Mesenchymal stem cell (in vitro differentiated cells and primary cell): ENCODE measurements at regions not wholly inside any gene's neighbourhood (a gene's known extent, or its start where the extent isn't known, plus 50 kb on each side); places are given as distances from the start of the nearest gene placed in this dataset.

Experiments
- DNase-seq: peaks from one replicate; pipeline ENCODE4 v3.0.0-alpha.2; 2013
- H2AFZ ChIP-seq: one replicate; pipeline ENCODE4 v1.6.1; 2013; ENCODE audit warnings: low read depth, mild to moderate bottlenecking, control low read depth, inconsistent platforms, low read length, moderate library complexity
- H2AK5ac ChIP-seq: 2 replicates; pipeline ENCODE4 v1.6.1; 2013; ENCODE audit warnings: low read length, moderate library complexity, mild to moderate bottlenecking, inconsistent platforms; ENCODE audit not compliant: severe bottlenecking
- H2BK120ac ChIP-seq: one replicate; pipeline ENCODE4 v1.6.1; 2013; ENCODE audit warnings: low read depth, mild to moderate bottlenecking, inconsistent platforms, low read length, moderate library complexity
- H2BK12ac ChIP-seq, 2 experiments: one replicate each; pipeline ENCODE4 v1.6.1; 2013; ENCODE audit warnings: inconsistent platforms in 2 of 2, low read length in 2 of 2, mild to moderate bottlenecking in 2 of 2, moderate library complexity in 2 of 2, control low read depth in 1 of 2
- H2BK15ac ChIP-seq: one replicate; pipeline ENCODE4 v1.6.1; 2013; ENCODE audit warnings: mild to moderate bottlenecking, low read depth, inconsistent platforms; ENCODE audit not compliant: poor library complexity, severe bottlenecking
- H2BK5ac ChIP-seq: 2 replicates; pipeline ENCODE4 v1.6.1; 2013; ENCODE audit warnings: low read depth, mild to moderate bottlenecking, low read length, control low read depth, inconsistent platforms; ENCODE audit not compliant: poor library complexity, severe bottlenecking
- H3K14ac ChIP-seq, 2 experiments: one replicate each; pipeline ENCODE4 v1.6.1; 2013; ENCODE audit warnings: inconsistent platforms in 2 of 2, low read length in 2 of 2, control low read depth in 1 of 2, mild to moderate bottlenecking in 1 of 2, moderate library complexity in 1 of 2
- H3K18ac ChIP-seq, 2 experiments: one replicate each; pipeline ENCODE4 v1.6.1; 2013; ENCODE audit warnings: inconsistent platforms in 2 of 2, low read length in 2 of 2, control low read depth in 1 of 2, low read depth in 1 of 2, mild to moderate bottlenecking in 1 of 2
- H3K23ac ChIP-seq, 2 experiments: one replicate each; pipeline ENCODE4 v1.6.1; 2013; ENCODE audit warnings: inconsistent platforms in 2 of 2, low read length in 2 of 2, mild to moderate bottlenecking in 2 of 2, moderate library complexity in 2 of 2, control low read depth in 1 of 2
- H3K27ac ChIP-seq: 2 replicates; pipeline ENCODE4 v1.5.1; 2013; ENCODE audit warnings: mild to moderate bottlenecking, moderate library complexity, low read length, control low read depth, inconsistent platforms; ENCODE audit not compliant: poor library complexity, severe bottlenecking
- H3K27me3 ChIP-seq, 2 experiments: 2 replicates each; pipeline versions ENCODE4 v1.6.1 to v1.7.0; 2013; ENCODE audit warnings: low read length in 2 of 2, mild to moderate bottlenecking in 2 of 2, moderate library complexity in 2 of 2, control low read depth in 1 of 2, inconsistent platforms in 1 of 2; ENCODE audit not compliant: control insufficient read depth in 1 of 2, insufficient read depth in 1 of 2
- H3K36me3 ChIP-seq, 2 experiments: 2 replicates each; pipeline versions ENCODE4 v1.6.1 to v1.7.0; 2013; ENCODE audit warnings: low read length in 2 of 2, control low read depth in 1 of 2, inconsistent platforms in 1 of 2, low read depth in 1 of 2, mild to moderate bottlenecking in 1 of 2; ENCODE audit not compliant: insufficient read depth in 2 of 2, control insufficient read depth in 1 of 2
- H3K4ac ChIP-seq, 2 experiments: one replicate each; pipeline ENCODE4 v1.6.1; 2013; ENCODE audit warnings: inconsistent platforms in 2 of 2, low read length in 2 of 2, mild to moderate bottlenecking in 2 of 2, moderate library complexity in 2 of 2, control low read depth in 1 of 2, low read depth in 1 of 2
- H3K4me1 ChIP-seq: 2 replicates; pipeline ENCODE4 v1.6.1; 2013; ENCODE audit warnings: low read depth, low read length, control low read depth; ENCODE audit not compliant: control insufficient read depth, insufficient read depth
- H3K4me2 ChIP-seq: 2 replicates; pipeline ENCODE4 v1.6.1; 2013; ENCODE audit warnings: low read length, mild to moderate bottlenecking, inconsistent platforms; ENCODE audit not compliant: poor library complexity, severe bottlenecking
- H3K4me3 ChIP-seq, 2 experiments: 2 replicates each; pipeline versions ENCODE4 v1.5.1 to v1.7.0; 2013; ENCODE audit warnings: low read length in 2 of 2, mild to moderate bottlenecking in 2 of 2, control low read depth in 1 of 2, low read depth in 1 of 2; ENCODE audit not compliant: insufficient read depth in 1 of 2
- H3K79me1 ChIP-seq: replicated peaks from 2 replicates; pipeline ENCODE4 v1.6.1; 2013; ENCODE audit warnings: mild to moderate bottlenecking, control low read depth, low read length, inconsistent platforms; ENCODE audit not compliant: poor library complexity, severe bottlenecking
- H3K9ac ChIP-seq: 2 replicates; pipeline ENCODE4 v1.7.0; 2013; ENCODE audit warnings: mild to moderate bottlenecking, low read length, moderate library complexity
- H3K9me3 ChIP-seq: 2 replicates; pipeline ENCODE4 v1.7.0; 2013; ENCODE audit warnings: mild to moderate bottlenecking, low read length; ENCODE audit not compliant: control insufficient read depth
- H4K8ac ChIP-seq: one replicate; pipeline ENCODE4 v1.6.1; 2013; ENCODE audit warnings: inconsistent platforms, mild to moderate bottlenecking, low read length, moderate library complexity
- H4K91ac ChIP-seq: one replicate; pipeline ENCODE4 v1.6.1; 2013; ENCODE audit warnings: mild to moderate bottlenecking, low read length, inconsistent platforms
- WGBS: methylation state at CpG from one replicate; pipeline ENCODE4 v1.1.7; 2013; ENCODE audit warnings: mixed read lengths; 5-methylcytosine and 5-hydroxymethylcytosine counted together

DNA sequence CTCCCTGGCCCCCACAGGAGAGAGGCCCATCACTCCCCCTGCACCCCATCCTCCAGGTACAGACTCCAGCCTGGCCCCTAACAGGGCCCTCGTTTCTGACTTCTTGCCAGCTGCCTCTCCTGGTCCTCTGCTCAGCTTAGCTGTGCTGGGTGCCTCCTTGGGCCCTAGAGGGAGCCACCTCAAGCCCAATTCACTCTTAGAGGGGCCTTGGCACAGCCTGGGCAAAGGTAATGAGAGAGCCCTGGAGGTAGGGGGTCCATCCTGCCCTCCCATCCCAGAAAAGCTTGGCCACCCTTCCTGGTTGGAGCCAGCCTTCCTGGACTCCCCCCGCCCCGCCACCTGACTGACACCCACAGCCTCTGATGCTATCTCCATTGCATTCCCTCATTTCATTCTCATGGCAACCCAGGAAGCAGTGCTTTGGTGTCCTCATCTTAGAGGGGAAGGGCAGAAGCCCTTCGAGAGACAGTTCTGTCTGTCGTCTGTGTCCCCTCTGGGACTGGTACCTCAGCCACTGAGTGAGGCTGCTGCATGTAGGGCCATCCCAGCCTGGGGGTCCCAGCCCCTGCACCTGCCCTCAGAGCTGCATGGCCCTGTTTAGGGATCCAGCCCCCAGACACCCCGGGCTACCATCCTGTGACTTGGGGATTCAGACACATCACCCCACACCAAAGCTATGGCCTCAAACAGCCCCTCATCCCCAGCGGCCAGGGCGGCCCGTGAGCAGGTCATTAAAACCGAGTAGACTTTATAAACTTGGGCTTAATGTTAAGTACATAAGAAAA lies 95.5 kb downstream of the BARX1 start:
- no peak overlapping the region for H3K4me2 ChIP-seq
- no peak overlapping the region for H2BK5ac ChIP-seq
- H2AFZ ChIP-seq, result no peak overlapping the region
- no peak overlapping the region for H4K8ac ChIP-seq
- 68% methylated on average over 10 of the region's 10 CpGs for WGBS
- no peaks in the 10 kb centered on the region for H3K36me3 ChIP-seq
- no peak overlapping the region for H3K23ac ChIP-seq
- H3K18ac ChIP-seq, result no peak overlapping the region
- no peak for DNase-seq
- no peak overlapping the region for H4K91ac ChIP-seq
- H3K79me1 ChIP-seq, result no peaks in the 10 kb centered on the region
- no peaks in the 10 kb centered on the region for H3K9me3 ChIP-seq
- no peak overlapping the region for H3K4ac ChIP-seq
- H2BK120ac ChIP-seq, result no peak overlapping the region
- no peak overlapping the region for H2BK15ac ChIP-seq
- H3K14ac ChIP-seq, result no peak overlapping the region
- no peak overlapping the region for H2AK5ac ChIP-seq
- H3K9ac ChIP-seq, result no peak overlapping the region
- no peak overlapping the region for H3K27ac ChIP-seq
- no peaks in the 10 kb centered on the region for H3K4me1 ChIP-seq
- H2BK12ac ChIP-seq, result no peak overlapping the region
- no peak overlapping the region for H3K4me3 ChIP-seq
- H3K27me3 ChIP-seq, result peaks cover 18 to 21% of the 10 kb centered on the region in 2 experiments

DNA sequence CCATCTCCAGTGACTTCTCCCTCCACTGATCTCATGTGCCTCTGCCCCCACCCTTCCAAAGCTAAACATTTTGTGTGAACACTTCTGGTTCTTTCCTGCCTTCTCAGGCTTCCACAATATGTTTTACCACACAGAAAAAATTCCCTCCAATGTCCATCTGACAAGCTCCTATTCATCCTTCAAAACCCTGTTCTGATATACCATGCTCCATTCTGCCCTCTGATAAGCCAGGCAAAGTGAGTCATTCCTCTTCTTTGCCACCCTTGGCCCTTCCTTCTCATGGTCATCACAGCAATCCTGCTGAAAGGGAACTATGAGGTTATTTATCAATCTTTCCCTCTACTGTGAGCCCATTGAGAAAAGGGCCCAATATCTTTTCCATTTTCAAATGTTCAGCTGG lies 97.6 kb downstream of the BARX1 start:
- H3K9me3 ChIP-seq, result no peaks in the 10 kb centered on the region
- no peaks in the 10 kb centered on the region for H3K4me1 ChIP-seq
- H2AK5ac ChIP-seq, result no peak overlapping the region
- H4K8ac ChIP-seq, result no peak overlapping the region
- H3K36me3 ChIP-seq, result no peaks in the 10 kb centered on the region
- no peak overlapping the region for H2BK12ac ChIP-seq
- H3K9ac ChIP-seq, result no peak overlapping the region
- no peak overlapping the region for H3K27ac ChIP-seq
- DNase-seq, result no peak
- no peak overlapping the region for H4K91ac ChIP-seq
- H2BK120ac ChIP-seq, result no peak overlapping the region
- H3K4ac ChIP-seq, result no peak overlapping the region
- H2BK5ac ChIP-seq, result no peak overlapping the region
- H3K27me3 ChIP-seq, result peaks cover 18 to 21% of the 10 kb centered on the region in 2 experiments
- no peak overlapping the region for H3K4me3 ChIP-seq
- no peak overlapping the region for H3K18ac ChIP-seq
- H2AFZ ChIP-seq, result no peak overlapping the region
- H3K79me1 ChIP-seq, result no peaks in the 10 kb centered on the region
- H3K4me2 ChIP-seq, result no peak overlapping the region
- no peak overlapping the region for H2BK15ac ChIP-seq
- H3K23ac ChIP-seq, result no peak overlapping the region
- no peak overlapping the region for H3K14ac ChIP-seq

DNA sequence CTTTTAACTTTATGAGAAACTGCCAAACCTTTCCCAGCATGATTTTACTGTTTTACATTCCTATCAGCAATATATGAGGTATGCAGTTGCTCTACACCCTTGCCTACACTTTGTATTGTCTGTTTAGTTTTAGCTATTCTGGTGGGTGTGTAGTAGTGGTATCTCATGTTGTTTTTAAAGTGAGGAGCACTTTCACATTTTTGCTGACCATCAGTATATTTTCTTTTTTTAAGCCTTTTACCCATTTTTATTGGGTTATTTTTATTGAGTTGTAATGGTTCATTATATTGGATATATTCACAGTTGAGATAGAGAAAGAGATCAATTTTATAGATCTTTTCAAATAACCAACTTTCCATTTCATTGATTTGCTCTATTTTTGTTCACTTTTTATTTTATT lies 102.4 kb downstream of the BARX1 start:
- Histone ChIP-seq H3K4me2 (no peak overlapping the region), H3K14ac (no peak overlapping the region), H3K9ac (no peak overlapping the region), H3K4ac (no peak overlapping the region), H3K79me1 (no peaks in the 10 kb centered on the region), H2AK5ac (no peak overlapping the region), H3K18ac (no peak overlapping the region), H4K8ac (no peak overlapping the region), H3K4me1 (no peaks in the 10 kb centered on the region), H3K9me3 (no peaks in the 10 kb centered on the region), H3K27ac (no peak overlapping the region), H2BK15ac (no peak overlapping the region), H2BK5ac (no peak overlapping the region), H3K27me3 (peaks cover 3 to 16% of the 10 kb centered on the region in 2 experiments), H3K36me3 (no peaks in the 10 kb centered on the region), H2BK120ac (no peak overlapping the region), H2AFZ (no peak overlapping the region), H3K4me3 (no peak overlapping the region), H2BK12ac (no peak overlapping the region), H4K91ac (no peak overlapping the region), H3K23ac (no peak overlapping the region)
- no peak for DNase-seq

DNA sequence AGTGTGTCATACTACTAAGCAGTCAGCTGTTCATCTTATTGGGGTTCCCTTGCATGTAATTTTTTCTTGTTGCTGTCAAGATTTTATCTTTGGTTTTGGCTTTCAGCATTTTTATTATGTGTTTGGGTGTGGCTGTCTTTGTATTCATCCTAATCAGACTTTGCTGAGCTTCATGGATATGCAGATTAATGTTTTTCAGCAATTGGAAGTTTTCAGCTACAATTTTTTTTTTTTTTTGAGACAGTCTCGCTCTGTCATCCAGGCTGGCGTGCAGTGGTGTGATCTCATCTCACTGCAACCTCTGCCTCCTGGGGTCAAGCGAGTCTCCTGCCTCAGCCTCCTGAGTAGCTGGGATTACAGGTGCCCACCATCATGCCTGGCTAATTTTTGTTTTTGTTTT lies 108.8 kb downstream of the BARX1 start:
- no peak for DNase-seq
- Histone ChIP-seq H3K9me3 (peaks cover 13% of the 10 kb centered on the region), H3K36me3 (no peaks in the 10 kb centered on the region), H2BK5ac (no peak overlapping the region), H2BK15ac (no peak overlapping the region), H3K14ac (no peak overlapping the region), H3K79me1 (no peaks in the 10 kb centered on the region), H2AFZ (no peak overlapping the region), H3K4me1 (no peaks in the 10 kb centered on the region), H3K4me3 (no peak overlapping the region), H4K8ac (no peak overlapping the region), H4K91ac (no peak overlapping the region), H3K4ac (no peak overlapping the region), H2AK5ac (no peak overlapping the region), H3K18ac (no peak overlapping the region), H3K4me2 (no peak overlapping the region), H3K27ac (no peak overlapping the region), H3K23ac (no peak overlapping the region), H2BK12ac (no peak overlapping the region), H3K9ac (no peak overlapping the region), H3K27me3 (no peaks in the 10 kb centered on the region), H2BK120ac (no peak overlapping the region)
- WGBS, result 65% methylated on average over 3 of the region's 3 CpGs
